ENCODE measurements at regions not wholly inside any gene's neighbourhood (a gene's known extent, or its start where the extent isn't known, plus 50 kb on each side); places are given as distances from the start of the nearest gene placed in this dataset.

- peaks cover 0 to 4% of the 10 kb centered on the region in 2 donors for H3K4me1 ChIP-seq (replicated peaks in 1 of 2)
- H3K4me3 ChIP-seq: no peak overlapping the region
- DNase-seq: no peak
- intact Hi-C loops (cut with DNase I): loop anchor here in 1 of 2 donors (5.0 kb wide), 1 partner anchor 226 kb away; the partner anchor contains the start of gene CDKAL1
- no peaks in the 10 kb centered on the region for H3K9me3 ChIP-seq (replicated peaks in 1 of 3)
- TF ChIP-seq CTCF (IDR thresholded peaks at IDR 0.05) (no peak), POLR2A (IDR thresholded peaks at IDR 0.05) (no peak)
- H3K36me3 ChIP-seq (replicated peaks in 1 of 2): no peaks in the 10 kb centered on the region
- 76 to 82% (median 80%) methylated on average over 12 to 14 of the region's 14 CpGs for WGBS, 4 donors
- H3K27ac ChIP-seq: no peak overlapping the region
- H3K27me3 ChIP-seq: no peaks in the 10 kb centered on the region
Observed at GRCh38 chr6:20306491-20306890, 94.2 kb upstream of the MBOAT1 start.

GRCh38 chr6:20309186-20309585 lies 92.5 kb upstream of the E2F3 start:
- H3K4me1 ChIP-seq (replicated peaks in 1 of 2): no peaks in the 10 kb centered on the region
- intact Hi-C loops (cut with DNase I): loop anchor here in 1 of 2 donors (5.0 kb wide), 1 partner anchor 223 kb away; the partner anchor contains the start of gene CDKAL1
- 54 to 62% (median 60%) methylated on average over 2 of the region's 2 CpGs for WGBS, 4 donors
- no peaks in the 10 kb centered on the region for H3K27me3 ChIP-seq
- no peak for DNase-seq
- H3K36me3 ChIP-seq (replicated peaks in 1 of 2): no peaks in the 10 kb centered on the region
- H3K4me3 ChIP-seq: no peak overlapping the region
- TF ChIP-seq POLR2A (IDR thresholded peaks at IDR 0.05) (no peak), CTCF (IDR thresholded peaks at IDR 0.05) (no peak)
- H3K27ac ChIP-seq: no peak overlapping the region
- H3K9me3 ChIP-seq (replicated peaks in 1 of 3): no peaks in the 10 kb centered on the region

GRCh38 chr6:20310185-20310584 lies 91.5 kb upstream of the E2F3 start:
- Histone ChIP-seq H3K4me3 (no peak overlapping the region), H3K27me3 (no peaks in the 10 kb centered on the region), H3K27ac (no peak overlapping the region), H3K4me1 (replicated peaks in 1 of 2) (no peaks in the 10 kb centered on the region), H3K9me3 (replicated peaks in 1 of 3) (no peaks in the 10 kb centered on the region), H3K36me3 (replicated peaks in 1 of 2) (no peaks in the 10 kb centered on the region)
- no peak for TF ChIP-seq POLR2A (IDR thresholded peaks at IDR 0.05)
- no peak for TF ChIP-seq CTCF (IDR thresholded peaks at IDR 0.05)
- WGBS, 4 donors: 71 to 78% (median 73%) methylated on average over 1 of the region's 1 CpG
- DNase-seq: no peak
- intact Hi-C loops (cut with DNase I): no loop called here

- H3K9me3 ChIP-seq (replicated peaks in 1 of 3): no peaks in the 10 kb centered on the region
- 63 to 75% (median 74%) methylated on average over 3 to 5 of the region's 5 CpGs for WGBS, 4 donors
- H3K27ac ChIP-seq: no peak overlapping the region
- no peaks in the 10 kb centered on the region for H3K27me3 ChIP-seq
- DNase-seq: no peak
- H3K36me3 ChIP-seq (replicated peaks in 1 of 2): no peaks in the 10 kb centered on the region
- no peaks in the 10 kb centered on the region for H3K4me1 ChIP-seq (replicated peaks in 1 of 2)
- TF ChIP-seq CTCF (IDR thresholded peaks at IDR 0.05): no peak
- no peak for TF ChIP-seq POLR2A (IDR thresholded peaks at IDR 0.05)
- no peak overlapping the region for H3K4me3 ChIP-seq
- intact Hi-C loops (cut with DNase I): no loop called here
Observed at GRCh38 chr6:20312606-20313005, 89.1 kb upstream of the E2F3 start.
